Endodermal cell (in vitro differentiated cells): ENCODE measurements at regions not wholly inside any gene's neighbourhood (a gene's known extent, or its start where the extent isn't known, plus 50 kb on each side); places are given as distances from the start of the nearest gene placed in this dataset.

Experiments used
- DNase-seq: peaks from one replicate; pipeline ENCODE4 v3.0.0-alpha.2; 2017
- H3K27ac ChIP-seq: 2 replicates; pipeline ENCODE4 v1.5.1; 2013; ENCODE audit warnings: mild to moderate bottlenecking, low read depth, low read length, moderate library complexity
- H3K27me3 ChIP-seq: 2 replicates; pipeline ENCODE4 v1.6.1; 2013; ENCODE audit warnings: mild to moderate bottlenecking, low read length, moderate library complexity; ENCODE audit not compliant: insufficient read depth, control insufficient read depth, poor library complexity, severe bottlenecking
- H3K36me3 ChIP-seq: 2 replicates; pipeline ENCODE4 v1.7.0; 2013; ENCODE audit warnings: mild to moderate bottlenecking, low read length, moderate library complexity; ENCODE audit not compliant: control insufficient read depth, insufficient read depth
- H3K4me1 ChIP-seq: one replicate; pipeline ENCODE4 v1.7.0; 2013; ENCODE audit warnings: low read length; ENCODE audit not compliant: control insufficient read depth, insufficient read depth
- H3K4me3 ChIP-seq: 2 replicates; pipeline ENCODE4 v1.5.1; 2013; ENCODE audit warnings: mild to moderate bottlenecking, low read length, moderate library complexity
- H3K9ac ChIP-seq: 2 replicates; pipeline ENCODE4 v1.6.1; 2013; ENCODE audit warnings: mild to moderate bottlenecking, low read length, moderate library complexity; ENCODE audit not compliant: poor library complexity, severe bottlenecking; ENCODE audit errors: extremely low read depth
- H3K9me3 ChIP-seq: 2 replicates; pipeline ENCODE4 v1.6.1; 2013; ENCODE audit warnings: mild to moderate bottlenecking, low read length, moderate library complexity; ENCODE audit not compliant: control insufficient read depth
- H3K27ac Mint-ChIP-seq: 2 replicates; pipeline ENCODE4 v1.8.0; 2020; ENCODE audit warnings: mixed read lengths
- H3K27me3 Mint-ChIP-seq: 2 replicates; pipeline ENCODE4 v1.8.0; 2021; ENCODE audit warnings: mild to moderate bottlenecking, mixed read lengths; ENCODE audit not compliant: insufficient read depth
- H3K36me3 Mint-ChIP-seq: 2 replicates; pipeline ENCODE4 v1.8.0; 2020; ENCODE audit warnings: low read depth, mixed read lengths
- H3K4me1 Mint-ChIP-seq: 2 replicates; pipeline ENCODE4 v1.8.0; 2020; ENCODE audit warnings: mixed read lengths
- H3K4me3 Mint-ChIP-seq: 2 replicates; pipeline ENCODE4 v1.8.0; 2020; ENCODE audit warnings: mild to moderate bottlenecking, moderate library complexity, mixed read lengths
- H3K9me3 Mint-ChIP-seq: 2 replicates; pipeline ENCODE4 v1.8.0; 2020; ENCODE audit warnings: mild to moderate bottlenecking, mixed read lengths
- CTCF ChIP-seq: fragments of 200-600 bp; sonication (generic); conservative IDR thresholded peaks from 2 replicates; pipeline ENCODE4 v1.5.0; 2021; ENCODE audit warnings: antibody characterized with exemption, mild to moderate bottlenecking
- WGBS, 2 experiments: methylation state at CpG; one replicate each; pipeline versions ENCODE4 v1.1.5 to v1.1.7; 2013; ENCODE audit warnings: missing lambda C conversion rate in 2 of 2, mixed read lengths in 1 of 2; ENCODE audit not compliant: insufficient coverage in 1 of 2, insufficient read length in 1 of 2; 5-methylcytosine and 5-hydroxymethylcytosine counted together

DNA sequence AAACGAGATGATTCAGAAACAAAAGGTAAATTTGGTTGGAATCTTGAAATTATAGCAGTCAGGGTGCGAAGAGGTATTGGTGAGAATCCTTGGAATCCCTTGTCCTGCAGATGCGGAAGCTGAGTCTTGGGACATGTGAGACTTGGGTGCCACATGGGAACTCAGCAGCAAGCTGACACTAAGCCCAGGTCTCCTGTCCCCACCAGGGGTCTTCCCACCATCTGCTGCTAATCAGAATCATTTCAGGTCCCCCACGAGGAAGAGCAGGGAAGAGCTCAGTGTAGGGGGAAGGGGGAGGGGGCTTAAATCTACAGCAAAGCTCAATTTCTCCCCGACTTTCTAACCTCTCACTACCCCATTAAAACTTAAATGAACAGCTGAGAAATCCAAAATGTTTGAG lies 126.1 kb upstream of the BMPER start:
- WGBS, 2 experiments = 90 to 100% methylated on average over 2 to 3 of the region's 5 CpGs
- H3K4me3 ChIP-seq = no peak overlapping the region
- H3K27ac ChIP-seq = no peak overlapping the region
- H3K27me3 ChIP-seq = no peaks in the 10 kb centered on the region
- H3K36me3 Mint-ChIP-seq = peaks cover 3% of the 10 kb centered on the region
- no peak for DNase-seq
- H3K4me1 Mint-ChIP-seq = peaks cover 28% of the 10 kb centered on the region
- peak overlapping the region; percentile 64 for H3K27ac Mint-ChIP-seq
- no peak overlapping the region for H3K9ac ChIP-seq
- H3K4me1 ChIP-seq = peaks cover 9% of the 10 kb centered on the region
- peaks cover 11% of the 10 kb centered on the region for H3K9me3 ChIP-seq
- H3K36me3 ChIP-seq = no peaks in the 10 kb centered on the region
- H3K9me3 Mint-ChIP-seq = no peaks in the 10 kb centered on the region
- no peak for TF ChIP-seq CTCF
- H3K27me3 Mint-ChIP-seq = peaks cover 4% of the 10 kb centered on the region
- no peak overlapping the region for H3K4me3 Mint-ChIP-seq

DNA sequence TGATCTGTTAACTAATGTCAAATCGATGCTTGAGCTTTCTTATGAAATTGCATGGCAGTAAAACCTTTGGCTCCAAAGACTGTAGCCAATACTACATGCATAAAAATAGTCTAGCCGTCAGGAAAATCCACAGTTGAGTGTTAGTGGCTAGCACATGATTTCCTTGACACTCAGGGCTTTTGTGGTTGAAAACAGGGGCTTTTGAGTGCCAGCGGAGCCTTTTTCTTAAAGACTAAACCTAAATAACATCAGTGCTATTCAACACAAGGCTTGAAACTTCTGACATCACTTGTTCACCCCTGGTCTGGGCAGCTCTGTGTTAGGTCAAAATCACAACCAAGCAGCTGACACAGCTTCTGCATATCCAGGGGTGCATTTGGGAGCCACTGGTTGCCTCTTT lies 124.2 kb upstream of the BMPER start:
- Histone ChIP-seq H3K4me1 (peaks cover 13% of the 10 kb centered on the region), H3K9ac (no peak overlapping the region), H3K9me3 (peaks cover 11% of the 10 kb centered on the region), H3K4me3 (no peak overlapping the region), H3K27me3 (no peaks in the 10 kb centered on the region), H3K36me3 (no peaks in the 10 kb centered on the region), H3K27ac (no peak overlapping the region)
- H3K4me3 Mint-ChIP-seq = no peak overlapping the region
- WGBS, 2 experiments = 85 to 100% methylated on average over 2 to 3 of the region's 3 CpGs
- H3K9me3 Mint-ChIP-seq = no peaks in the 10 kb centered on the region
- TF ChIP-seq CTCF = no peak
- DNase-seq = no peak
- H3K4me1 Mint-ChIP-seq = peaks cover 38% of the 10 kb centered on the region
- H3K36me3 Mint-ChIP-seq = peaks cover 3% of the 10 kb centered on the region
- H3K27me3 Mint-ChIP-seq = peaks cover 4% of the 10 kb centered on the region
- H3K27ac Mint-ChIP-seq = peak overlapping the region; percentile 75

GRCh38 chr7:33781796-33782195 lies 123.5 kb upstream of the BMPER start:
- 100% methylated on average over 3 of the region's 3 CpGs; no CpG with 5 or more reads in 1 of the 2 experiments for WGBS, 2 experiments
- no peaks in the 10 kb centered on the region for H3K27me3 ChIP-seq
- H3K36me3 Mint-ChIP-seq = peaks cover 3% of the 10 kb centered on the region
- peaks cover 13% of the 10 kb centered on the region for H3K4me1 ChIP-seq
- H3K4me3 Mint-ChIP-seq = no peak overlapping the region
- H3K9me3 ChIP-seq = peaks cover 11% of the 10 kb centered on the region
- peaks cover 4% of the 10 kb centered on the region for H3K27me3 Mint-ChIP-seq
- H3K4me3 ChIP-seq = no peak overlapping the region
- no peak for DNase-seq
- H3K9ac ChIP-seq = no peak overlapping the region
- H3K27ac ChIP-seq = no peak overlapping the region
- H3K27ac Mint-ChIP-seq = no peak overlapping the region
- no peaks in the 10 kb centered on the region for H3K36me3 ChIP-seq
- H3K4me1 Mint-ChIP-seq = peaks cover 38% of the 10 kb centered on the region
- no peak for TF ChIP-seq CTCF
- no peaks in the 10 kb centered on the region for H3K9me3 Mint-ChIP-seq
